Neural progenitor cell (in vitro differentiated cells): ENCODE measurements at regions not wholly inside any gene's neighbourhood (a gene's known extent, or its start where the extent isn't known, plus 50 kb on each side); places are given as distances from the start of the nearest gene placed in this dataset.

Source experiments
- DNase-seq: peaks from one replicate; pipeline ENCODE4 v3.0.0-alpha.2; 2016; ENCODE audit warnings: low spot score
- H2AFZ ChIP-seq: fragments of 200-600 bp; sonication (generic); replicated peaks from 2 replicates; pipeline ENCODE4 v1.6.1; 2016; ENCODE audit warnings: antibody characterized with exemption
- H3F3A ChIP-seq: fragments of 200-600 bp; sonication (generic); 2 replicates; pipeline ENCODE4 v1.6.1; 2016; ENCODE audit warnings: antibody characterized with exemption, low read depth
- H3K27ac ChIP-seq: fragments of 200-600 bp; sonication (generic); 2 replicates; pipeline ENCODE4 v1.5.1; 2016; ENCODE audit warnings: mild to moderate bottlenecking
- H3K27me3 ChIP-seq: fragments of 200-600 bp; sonication (generic); 2 replicates; pipeline ENCODE4 v1.6.1; 2016; ENCODE audit warnings: mild to moderate bottlenecking, moderate library complexity
- H3K36me3 ChIP-seq: fragments of 200-600 bp; sonication (generic); 2 replicates; pipeline ENCODE4 v1.5.1; 2016
- H3K4me1 ChIP-seq: fragments of 200-600 bp; sonication (generic); 2 replicates; pipeline ENCODE4 v1.6.1; 2016; ENCODE audit warnings: mixed run types
- H3K4me2 ChIP-seq: fragments of 200-600 bp; sonication (generic); 2 replicates; pipeline ENCODE4 v1.6.1; 2016
- H3K4me3 ChIP-seq: fragments of 200-600 bp; sonication (generic); 2 replicates; pipeline ENCODE4 v1.5.1; 2016
- H3K79me2 ChIP-seq: fragments of 200-600 bp; sonication (generic); 2 replicates; pipeline ENCODE4 v1.6.1; 2016; ENCODE audit warnings: low read depth
- H3K9ac ChIP-seq: fragments of 200-600 bp; sonication (generic); 2 replicates; pipeline ENCODE4 v1.6.1; 2016
- H3K9me3 ChIP-seq: fragments of 200-600 bp; sonication (generic); 2 replicates; pipeline ENCODE4 v1.5.1; 2016; ENCODE audit warnings: low read depth
- H4K20me1 ChIP-seq: fragments of 200-600 bp; sonication (generic); 2 replicates; pipeline ENCODE4 v1.6.1; 2016; ENCODE audit warnings: low read depth
- H3K27ac Mint-ChIP-seq: 3 replicates; pipeline ENCODE4 v1.8.0; 2021; ENCODE audit warnings: mixed read lengths
- H3K27me3 Mint-ChIP-seq: 2 replicates; pipeline ENCODE4 v1.8.0; 2022; ENCODE audit warnings: low read depth, mild to moderate bottlenecking, inconsistent platforms, moderate library complexity, mixed read lengths; ENCODE audit not compliant: insufficient read depth
- H3K36me3 Mint-ChIP-seq: 3 replicates; pipeline ENCODE4 v1.8.0; 2021; ENCODE audit warnings: mixed read lengths
- H3K4me1 Mint-ChIP-seq: 3 replicates; pipeline ENCODE4 v1.8.0; 2021; ENCODE audit warnings: mixed read lengths
- H3K4me3 Mint-ChIP-seq: 3 replicates; pipeline ENCODE4 v1.8.0; 2021; ENCODE audit warnings: mild to moderate bottlenecking, moderate library complexity, mixed read lengths
- H3K9me3 Mint-ChIP-seq: 3 replicates; pipeline ENCODE4 v1.8.0; 2020; ENCODE audit warnings: mixed read lengths
- CTCF ChIP-seq: fragments of 200-600 bp; sonication (generic); IDR thresholded peaks from 2 replicates; pipeline ENCODE4 v1.5.1; 2017; ENCODE audit warnings: antibody characterized with exemption, mild to moderate bottlenecking
- EZH2 ChIP-seq: fragments of 200-600 bp; sonication (generic); IDR thresholded peaks from 2 replicates; pipeline ENCODE4 v1.6.1; 2017; ENCODE audit warnings: antibody characterized with exemption, mild to moderate bottlenecking, moderate library complexity
- EZH2phosphoT487 ChIP-seq: fragments of 200-600 bp; sonication (generic); IDR thresholded peaks from 2 replicates; pipeline ENCODE4 v1.6.1; 2017; ENCODE audit warnings: antibody characterized with exemption

- Mint-ChIP-seq H3K4me1 (peaks cover 76% of the 10 kb centered on the region), H3K36me3 (peaks cover 10% of the 10 kb centered on the region), H3K4me3 (no peak overlapping the region), H3K27me3 (no peaks in the 10 kb centered on the region), H3K27ac (peak overlapping the region; percentile 52), H3K9me3 (no peaks in the 10 kb centered on the region)
- H3K4me3 ChIP-seq: no peak overlapping the region
- H3K9me3 ChIP-seq: no peaks in the 10 kb centered on the region
- H3K4me1 ChIP-seq: peaks cover 46% of the 10 kb centered on the region
- no peaks in the 10 kb centered on the region for H4K20me1 ChIP-seq
- TF ChIP-seq EZH2 (no peak), EZH2phosphoT487 (no peak), CTCF (no peak)
- H3F3A ChIP-seq: peaks cover 41% of the 10 kb centered on the region
- no peaks in the 10 kb centered on the region for H3K36me3 ChIP-seq
- no peak for DNase-seq
- no peak overlapping the region for H2AFZ ChIP-seq
- peaks cover 98% of the 10 kb centered on the region for H3K79me2 ChIP-seq
- H3K27me3 ChIP-seq: no peaks in the 10 kb centered on the region
- no peak overlapping the region for H3K9ac ChIP-seq
- H3K4me2 ChIP-seq: peak overlapping the region; percentile 58
- H3K27ac ChIP-seq: peak overlapping the region; percentile 55
Observed at GRCh38 chr6:21769968-21770367, 176.4 kb downstream of the SOX4 start.

GRCh38 chr6:21771626-21772320 is 178.2 kb downstream of the SOX4 start:
- Histone ChIP-seq H3K4me3 (peak overlapping the region; percentile 18), H3K27ac (peak overlapping the region; percentile 95), H3K9me3 (no peaks in the 10 kb centered on the region), H3K9ac (no peak overlapping the region), H3F3A (peaks cover 41% of the 10 kb centered on the region), H2AFZ (no peak overlapping the region), H3K4me2 (peak overlapping the region; percentile 78), H3K27me3 (no peaks in the 10 kb centered on the region), H4K20me1 (no peaks in the 10 kb centered on the region), H3K36me3 (no peaks in the 10 kb centered on the region), H3K79me2 (peaks cover 98% of the 10 kb centered on the region), H3K4me1 (peaks cover 46% of the 10 kb centered on the region)
- Mint-ChIP-seq H3K4me1 (peaks cover 74% of the 10 kb centered on the region), H3K27me3 (no peaks in the 10 kb centered on the region), H3K9me3 (no peaks in the 10 kb centered on the region), H3K36me3 (peaks cover 11% of the 10 kb centered on the region), H3K4me3 (peak overlapping the region; percentile 48), H3K27ac (peak overlapping the region; percentile 91)
- no peak for DNase-seq
- no peak for TF ChIP-seq EZH2

GRCh38 chr6:21772477-21772876 is 178.9 kb downstream of the SOX4 start:
- Histone ChIP-seq H3K9me3 (no peaks in the 10 kb centered on the region), H3K4me1 (peaks cover 46% of the 10 kb centered on the region), H3K27me3 (no peaks in the 10 kb centered on the region), H3K9ac (no peak overlapping the region), H3K27ac (peak overlapping the region; percentile 95), H3K4me3 (peak overlapping the region; percentile 18), H3K36me3 (no peaks in the 10 kb centered on the region), H3K79me2 (peaks cover 98% of the 10 kb centered on the region), H2AFZ (no peak overlapping the region), H3F3A (peaks cover 42% of the 10 kb centered on the region), H3K4me2 (peak overlapping the region; percentile 78), H4K20me1 (no peaks in the 10 kb centered on the region)
- H3K27ac Mint-ChIP-seq: peak overlapping the region; percentile 89
- no peaks in the 10 kb centered on the region for H3K27me3 Mint-ChIP-seq
- H3K36me3 Mint-ChIP-seq: peaks cover 14% of the 10 kb centered on the region
- peaks cover 72% of the 10 kb centered on the region for H3K4me1 Mint-ChIP-seq
- TF ChIP-seq EZH2phosphoT487 (no peak), EZH2 (no peak), CTCF (no peak)
- peak; percentile 66 for DNase-seq
- H3K9me3 Mint-ChIP-seq: no peaks in the 10 kb centered on the region
- peak overlapping the region; percentile 48 for H3K4me3 Mint-ChIP-seq

GRCh38 chr6:21772884-21773575 is 179.5 kb downstream of the SOX4 start:
- H3K36me3 Mint-ChIP-seq: peaks cover 17% of the 10 kb centered on the region
- no peak for DNase-seq
- no peaks in the 10 kb centered on the region for H3K9me3 ChIP-seq
- peaks cover 98% of the 10 kb centered on the region for H3K79me2 ChIP-seq
- TF ChIP-seq EZH2phosphoT487 (no peak), EZH2 (no peak), CTCF (no peak)
- peaks cover 46% of the 10 kb centered on the region for H3K4me1 ChIP-seq
- H3K4me3 Mint-ChIP-seq: peak overlapping the region; percentile 48
- no peaks in the 10 kb centered on the region for H3K36me3 ChIP-seq
- no peaks in the 10 kb centered on the region for H3K27me3 Mint-ChIP-seq
- H3K27me3 ChIP-seq: no peaks in the 10 kb centered on the region
- peak overlapping the region; percentile 89 for H3K27ac Mint-ChIP-seq
- H3K4me2 ChIP-seq: peak overlapping the region; percentile 78
- H3K4me3 ChIP-seq: peak overlapping the region; percentile 18
- H3K9me3 Mint-ChIP-seq: no peaks in the 10 kb centered on the region
- H3K27ac ChIP-seq: peak overlapping the region; percentile 95
- peaks cover 2% of the 10 kb centered on the region for H4K20me1 ChIP-seq
- H3F3A ChIP-seq: peaks cover 44% of the 10 kb centered on the region
- H2AFZ ChIP-seq: no peak overlapping the region
- no peak overlapping the region for H3K9ac ChIP-seq
- peaks cover 68% of the 10 kb centered on the region for H3K4me1 Mint-ChIP-seq
